ENCODE measurements at regions not wholly inside any gene's neighbourhood (a gene's known extent, or its start where the extent isn't known, plus 50 kb on each side); places are given as distances from the start of the nearest gene placed in this dataset.

DNA sequence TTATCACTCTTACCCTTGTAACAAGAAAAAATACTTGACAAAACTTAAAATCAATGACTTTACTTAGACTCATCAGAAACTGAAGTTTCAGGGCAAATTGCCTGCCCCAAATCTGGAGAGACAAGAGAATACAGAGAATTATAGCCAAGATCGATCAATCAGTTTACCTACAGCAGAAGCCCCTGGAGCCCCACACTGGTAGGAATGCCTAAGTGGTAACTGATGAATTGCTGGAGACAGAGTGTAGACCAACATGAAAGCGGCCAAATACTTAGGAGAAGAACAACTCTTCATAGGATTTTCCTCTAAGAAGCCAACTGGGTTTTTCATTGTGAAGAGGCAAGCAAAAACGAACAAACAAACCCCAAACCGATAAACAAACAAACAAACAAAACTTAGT lies 1430.0 kb downstream of the EFNB2 start:
- TF ChIP-seq, protein P1, sequence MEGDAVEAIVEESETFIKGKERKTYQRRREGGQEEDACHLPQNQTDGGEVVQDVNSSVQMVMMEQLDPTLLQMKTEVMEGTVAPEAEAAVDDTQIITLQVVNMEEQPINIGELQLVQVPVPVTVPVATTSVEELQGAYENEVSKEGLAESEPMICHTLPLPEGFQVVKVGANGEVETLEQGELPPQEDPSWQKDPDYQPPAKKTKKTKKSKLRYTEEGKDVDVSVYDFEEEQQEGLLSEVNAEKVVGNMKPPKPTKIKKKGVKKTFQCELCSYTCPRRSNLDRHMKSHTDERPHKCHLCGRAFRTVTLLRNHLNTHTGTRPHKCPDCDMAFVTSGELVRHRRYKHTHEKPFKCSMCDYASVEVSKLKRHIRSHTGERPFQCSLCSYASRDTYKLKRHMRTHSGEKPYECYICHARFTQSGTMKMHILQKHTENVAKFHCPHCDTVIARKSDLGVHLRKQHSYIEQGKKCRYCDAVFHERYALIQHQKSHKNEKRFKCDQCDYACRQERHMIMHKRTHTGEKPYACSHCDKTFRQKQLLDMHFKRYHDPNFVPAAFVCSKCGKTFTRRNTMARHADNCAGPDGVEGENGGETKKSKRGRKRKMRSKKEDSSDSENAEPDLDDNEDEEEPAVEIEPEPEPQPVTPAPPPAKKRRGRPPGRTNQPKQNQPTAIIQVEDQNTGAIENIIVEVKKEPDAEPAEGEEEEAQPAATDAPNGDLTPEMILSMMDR (IDR thresholded peaks at IDR 0.05): no peak
- TF ChIP-seq POLR2A (IDR thresholded peaks at IDR 0.05): no peak

Data from breast epithelium (tissue), 3 donors.